Neural cell (in vitro differentiated cells): ENCODE measurements at regions not wholly inside any gene's neighbourhood (a gene's known extent, or its start where the extent isn't known, plus 50 kb on each side); places are given as distances from the start of the nearest gene placed in this dataset.

ENCODE experiments used
- H2AFZ ChIP-seq: fragments of 200-600, 300-800 bp; sonication (generic), shearing (Covaris generic); 2 replicates; pipeline ENCODE4 v1.6.0; 2014; ENCODE audit warnings: low read depth, mild to moderate bottlenecking, antibody characterized with exemption, low read length, moderate library complexity
- H3F3A ChIP-seq: fragments of 200-600 bp; shearing (Covaris generic); 2 replicates; pipeline ENCODE4 v1.6.1; 2016; ENCODE audit warnings: mild to moderate bottlenecking, moderate library complexity, mixed read lengths, antibody characterized with exemption, low read length; ENCODE audit not compliant: insufficient read depth, poor library complexity, severe bottlenecking
- H3K27ac ChIP-seq: fragments of 200-600, 300-800 bp; sonication (generic), shearing (Covaris generic); 2 replicates; pipeline ENCODE4 v1.5.1; 2014; ENCODE audit warnings: mild to moderate bottlenecking, low read length, moderate library complexity
- H3K27me3 ChIP-seq: fragments of 300-800, 200-600 bp; sonication (generic), shearing (Covaris generic); 2 replicates; pipeline ENCODE4 v1.6.0; 2014; ENCODE audit warnings: mild to moderate bottlenecking, low read depth, low read length, moderate library complexity; ENCODE audit not compliant: insufficient read depth
- H3K36me3 ChIP-seq: fragments of 300-800, 200-600 bp; sonication (generic), shearing (Covaris generic); 2 replicates; pipeline ENCODE4 v1.5.1; 2014; ENCODE audit warnings: mild to moderate bottlenecking, antibody characterized with exemption, low read length, moderate library complexity; ENCODE audit not compliant: insufficient read depth
- H3K4me2 ChIP-seq: fragments of 300-800, 200-600 bp; sonication (generic), shearing (Covaris generic); 2 replicates; pipeline ENCODE4 v1.6.0; 2014; ENCODE audit warnings: mild to moderate bottlenecking, low read length
- H3K4me3 ChIP-seq: fragments of 300-800, 200-600 bp; sonication (generic), shearing (Covaris generic); 2 replicates; pipeline ENCODE4 v1.5.1; 2014; ENCODE audit warnings: mild to moderate bottlenecking, low read length, moderate library complexity
- H3K79me2 ChIP-seq: fragments of 200-600 bp; shearing (Covaris generic); replicated peaks from 2 replicates; pipeline ENCODE4 v1.6.0; 2014; ENCODE audit warnings: mild to moderate bottlenecking, low read length, moderate library complexity; ENCODE audit not compliant: insufficient read depth
- H3K9ac ChIP-seq: fragments of 300-800, 200-600 bp; sonication (generic), shearing (Covaris generic); 2 replicates; pipeline ENCODE4 v1.6.1; 2016; ENCODE audit warnings: mild to moderate bottlenecking, low read length, mixed read lengths
- H3K9me2 ChIP-seq: fragments of 200-600 bp; shearing (Covaris generic); 2 replicates; pipeline ENCODE4 v1.6.1; 2016; ENCODE audit warnings: mild to moderate bottlenecking, low read length, mixed read lengths; ENCODE audit not compliant: insufficient read depth
- H3K9me3 ChIP-seq: fragments of 200-600, 300-800 bp; sonication (generic), shearing (Covaris generic); 2 replicates; pipeline ENCODE4 v1.6.1; 2016; ENCODE audit warnings: mild to moderate bottlenecking, mixed run types, low read length, moderate library complexity, mixed read lengths
- H4K20me1 ChIP-seq: fragments of 200-600 bp; shearing (Covaris generic); 2 replicates; pipeline ENCODE4 v1.6.1; 2016; ENCODE audit warnings: mild to moderate bottlenecking, mixed run types; ENCODE audit not compliant: insufficient read depth
- EP300 ChIP-seq: fragments of 450-650 bp; conservative IDR thresholded peaks from 2 replicates; pipeline ENCODE4 v1.6.1; 2014; ENCODE audit warnings: antibody characterized with exemption, mild to moderate bottlenecking, moderate library complexity; ENCODE audit not compliant: poor library complexity, severe bottlenecking
- EZH2 ChIP-seq: fragments of 200-600, 300-800 bp; shearing (Covaris generic), sonication (generic); IDR thresholded peaks from 2 replicates; pipeline ENCODE4 v1.6.1; 2014; ENCODE audit warnings: antibody characterized with exemption, low read length, borderline replicate concordance, mild to moderate bottlenecking; ENCODE audit not compliant: insufficient read depth, poor library complexity, severe bottlenecking
- MXI1 ChIP-seq: fragments of 450-650 bp; conservative IDR thresholded peaks from 2 replicates; pipeline ENCODE4 v1.6.1; 2014; ENCODE audit warnings: antibody characterized with exemption, mild to moderate bottlenecking; ENCODE audit not compliant: poor library complexity, severe bottlenecking
- POLR2AphosphoS5 ChIP-seq: IDR thresholded peaks from 2 replicates; pipeline ENCODE4 v1.6.1; 2012
- RAD21 ChIP-seq: fragments of 450-650 bp; conservative IDR thresholded peaks from 2 replicates; pipeline ENCODE4 v1.6.1; 2014; ENCODE audit warnings: antibody characterized with exemption, mild to moderate bottlenecking, moderate library complexity
- SMC3 ChIP-seq: fragments of 450-650 bp; conservative IDR thresholded peaks from 2 replicates; pipeline ENCODE4 v1.6.1; 2014; ENCODE audit warnings: antibody characterized with exemption, mild to moderate bottlenecking, moderate library complexity; ENCODE audit not compliant: poor library complexity
- TF ChIP-seq, protein P1 (sequence below): fragments of 450-650 bp; IDR thresholded peaks from 2 replicates; pipeline ENCODE4 v1.5.1; 2014; ENCODE audit warnings: antibody characterized with exemption, mild to moderate bottlenecking, moderate library complexity; ENCODE audit not compliant: poor library complexity, severe bottlenecking

- no peak overlapping the region for H3K4me2 ChIP-seq
- H3K27ac ChIP-seq, result no peak overlapping the region
- H3K27me3 ChIP-seq, result no peaks in the 10 kb centered on the region
- no peaks in the 10 kb centered on the region for H3K79me2 ChIP-seq
- H3K9me3 ChIP-seq, result no peaks in the 10 kb centered on the region
- TF ChIP-seq SMC3, result no peak
- no peak for TF ChIP-seq POLR2AphosphoS5
- TF ChIP-seq MXI1, result no peak
- TF ChIP-seq EP300, result no peak
- no peak overlapping the region for H2AFZ ChIP-seq
- H3F3A ChIP-seq, result no peaks in the 10 kb centered on the region
- H4K20me1 ChIP-seq, result no peaks in the 10 kb centered on the region
- no peaks in the 10 kb centered on the region for H3K9me2 ChIP-seq
- no peak overlapping the region for H3K9ac ChIP-seq
- H3K4me3 ChIP-seq, result no peak overlapping the region
- no peaks in the 10 kb centered on the region for H3K36me3 ChIP-seq
Measured at GRCh38 chr11:110985547-110985946, 260.0 kb upstream of the POU2AF2 start.

- Histone ChIP-seq H3K27me3 (no peaks in the 10 kb centered on the region), H3K9ac (no peak overlapping the region), H4K20me1 (no peaks in the 10 kb centered on the region), H3K79me2 (no peaks in the 10 kb centered on the region), H3F3A (no peaks in the 10 kb centered on the region), H3K27ac (no peak overlapping the region), H3K9me3 (no peaks in the 10 kb centered on the region), H3K36me3 (no peaks in the 10 kb centered on the region), H3K9me2 (no peaks in the 10 kb centered on the region), H3K4me3 (no peak overlapping the region), H2AFZ (no peak overlapping the region), H3K4me2 (no peak overlapping the region)
- TF ChIP-seq MXI1 (no peak), POLR2AphosphoS5 (no peak), EP300 (no peak), EZH2 (no peak), RAD21 (no peak), SMC3 (no peak)
- TF ChIP-seq, protein P1, sequence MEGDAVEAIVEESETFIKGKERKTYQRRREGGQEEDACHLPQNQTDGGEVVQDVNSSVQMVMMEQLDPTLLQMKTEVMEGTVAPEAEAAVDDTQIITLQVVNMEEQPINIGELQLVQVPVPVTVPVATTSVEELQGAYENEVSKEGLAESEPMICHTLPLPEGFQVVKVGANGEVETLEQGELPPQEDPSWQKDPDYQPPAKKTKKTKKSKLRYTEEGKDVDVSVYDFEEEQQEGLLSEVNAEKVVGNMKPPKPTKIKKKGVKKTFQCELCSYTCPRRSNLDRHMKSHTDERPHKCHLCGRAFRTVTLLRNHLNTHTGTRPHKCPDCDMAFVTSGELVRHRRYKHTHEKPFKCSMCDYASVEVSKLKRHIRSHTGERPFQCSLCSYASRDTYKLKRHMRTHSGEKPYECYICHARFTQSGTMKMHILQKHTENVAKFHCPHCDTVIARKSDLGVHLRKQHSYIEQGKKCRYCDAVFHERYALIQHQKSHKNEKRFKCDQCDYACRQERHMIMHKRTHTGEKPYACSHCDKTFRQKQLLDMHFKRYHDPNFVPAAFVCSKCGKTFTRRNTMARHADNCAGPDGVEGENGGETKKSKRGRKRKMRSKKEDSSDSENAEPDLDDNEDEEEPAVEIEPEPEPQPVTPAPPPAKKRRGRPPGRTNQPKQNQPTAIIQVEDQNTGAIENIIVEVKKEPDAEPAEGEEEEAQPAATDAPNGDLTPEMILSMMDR, result no peak
Measured at GRCh38 chr11:110984693-110985092, 260.8 kb upstream of the POU2AF2 start.

GRCh38 chr11:110984147-110984546 is 261.4 kb upstream of the POU2AF2 start:
- TF ChIP-seq SMC3 (no peak), EZH2 (no peak), RAD21 (no peak), POLR2AphosphoS5 (no peak)
- Histone ChIP-seq H3K27ac (no peak overlapping the region), H3K9me2 (no peaks in the 10 kb centered on the region)

More at GRCh38 chr11:110984147-110984546, 261.4 kb upstream of the POU2AF2 start:
- no peaks in the 10 kb centered on the region for H3F3A ChIP-seq
- no peaks in the 10 kb centered on the region for H3K79me2 ChIP-seq
- H3K9ac ChIP-seq, result no peak overlapping the region
- no peaks in the 10 kb centered on the region for H3K9me3 ChIP-seq
- H3K4me3 ChIP-seq, result no peak overlapping the region
- H2AFZ ChIP-seq, result no peak overlapping the region
- no peaks in the 10 kb centered on the region for H3K36me3 ChIP-seq
- H3K27me3 ChIP-seq, result no peaks in the 10 kb centered on the region
- H3K4me2 ChIP-seq, result no peak overlapping the region
- H4K20me1 ChIP-seq, result no peaks in the 10 kb centered on the region
